Right atrium auricular region (tissue), 2 donors: ENCODE measurements at regions not wholly inside any gene's neighbourhood (a gene's known extent, or its start where the extent isn't known, plus 50 kb on each side); places are given as distances from the start of the nearest gene placed in this dataset.

Experiments
- DNase-seq: peaks from one replicate; pipeline ENCODE4 v3.0.0-alpha.2; 2019; ENCODE audit warnings: low spot score
- H3K27ac ChIP-seq, 2 donors: fragments of 200-600 bp; sonication (generic); 1 replicate in 1 of 2; 2 replicates in 1 of 2; pipeline ENCODE4 v1.5.1; 2016 to 2019
- H3K27me3 ChIP-seq, 2 donors: fragments of 200-600 bp; sonication (generic); one replicate each; pipeline versions ENCODE4 v1.5.1 to v1.6.0; 2017 to 2019
- H3K36me3 ChIP-seq: fragments of 200-600 bp; sonication (generic); one replicate; pipeline ENCODE4 v1.5.1; 2016
- H3K4me1 ChIP-seq, 2 donors: fragments of 200-600 bp; sonication (generic); one replicate each; pipeline versions ENCODE4 v1.5.1 to v1.6.0; 2017 to 2019
- H3K4me3 ChIP-seq, 2 donors: fragments of 200-600 bp; sonication (generic); 1 replicate in 1 of 2; 2 replicates in 1 of 2; pipeline ENCODE4 v1.5.1; 2017 to 2019; ENCODE audit warnings: mild to moderate bottlenecking in 1 of 2, moderate library complexity in 1 of 2
- H3K9me3 ChIP-seq, 2 donors: fragments of 200-600 bp; sonication (generic); one replicate each; pipeline ENCODE4 v1.5.1; 2019
- TF ChIP-seq, protein P1 (sequence below), 2 donors: fragments of 200-600 bp; sonication (generic); IDR thresholded peaks; one replicate each; pipeline ENCODE4 v1.5.1; 2019; ENCODE audit warnings: antibody characterized with exemption in 2 of 2

DNA sequence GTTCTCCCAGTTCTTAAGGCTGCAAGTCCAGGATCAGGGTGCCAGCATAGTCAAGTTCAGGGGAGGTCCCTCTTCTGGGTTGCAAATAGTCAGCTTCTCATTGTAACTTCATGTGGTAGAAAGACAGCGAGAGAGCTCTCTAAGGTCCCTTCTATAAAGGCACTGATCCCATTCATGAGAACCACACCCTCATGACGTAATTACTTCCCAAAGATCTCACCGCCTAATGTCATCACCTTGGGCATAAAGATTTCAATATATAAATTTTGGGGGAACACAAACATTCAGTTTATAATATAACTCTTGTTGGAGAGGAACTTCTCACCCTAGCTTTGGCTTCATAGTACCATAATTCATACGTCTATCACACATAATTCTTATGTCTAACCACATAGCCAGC lies 203.9 kb upstream of the VLDLR start:
- no peak overlapping the region for H3K4me3 ChIP-seq
- no peak for DNase-seq
- peaks cover 0 to 6% of the 10 kb centered on the region in 2 donors for H3K4me1 ChIP-seq
- H3K27ac ChIP-seq, result no peak overlapping the region
- H3K36me3 ChIP-seq, result no peaks in the 10 kb centered on the region
- H3K9me3 ChIP-seq, result no peaks in the 10 kb centered on the region
- TF ChIP-seq, protein P1, sequence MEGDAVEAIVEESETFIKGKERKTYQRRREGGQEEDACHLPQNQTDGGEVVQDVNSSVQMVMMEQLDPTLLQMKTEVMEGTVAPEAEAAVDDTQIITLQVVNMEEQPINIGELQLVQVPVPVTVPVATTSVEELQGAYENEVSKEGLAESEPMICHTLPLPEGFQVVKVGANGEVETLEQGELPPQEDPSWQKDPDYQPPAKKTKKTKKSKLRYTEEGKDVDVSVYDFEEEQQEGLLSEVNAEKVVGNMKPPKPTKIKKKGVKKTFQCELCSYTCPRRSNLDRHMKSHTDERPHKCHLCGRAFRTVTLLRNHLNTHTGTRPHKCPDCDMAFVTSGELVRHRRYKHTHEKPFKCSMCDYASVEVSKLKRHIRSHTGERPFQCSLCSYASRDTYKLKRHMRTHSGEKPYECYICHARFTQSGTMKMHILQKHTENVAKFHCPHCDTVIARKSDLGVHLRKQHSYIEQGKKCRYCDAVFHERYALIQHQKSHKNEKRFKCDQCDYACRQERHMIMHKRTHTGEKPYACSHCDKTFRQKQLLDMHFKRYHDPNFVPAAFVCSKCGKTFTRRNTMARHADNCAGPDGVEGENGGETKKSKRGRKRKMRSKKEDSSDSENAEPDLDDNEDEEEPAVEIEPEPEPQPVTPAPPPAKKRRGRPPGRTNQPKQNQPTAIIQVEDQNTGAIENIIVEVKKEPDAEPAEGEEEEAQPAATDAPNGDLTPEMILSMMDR (IDR thresholded peaks at IDR 0.05), result no peak
- no peaks in the 10 kb centered on the region for H3K27me3 ChIP-seq

DNA sequence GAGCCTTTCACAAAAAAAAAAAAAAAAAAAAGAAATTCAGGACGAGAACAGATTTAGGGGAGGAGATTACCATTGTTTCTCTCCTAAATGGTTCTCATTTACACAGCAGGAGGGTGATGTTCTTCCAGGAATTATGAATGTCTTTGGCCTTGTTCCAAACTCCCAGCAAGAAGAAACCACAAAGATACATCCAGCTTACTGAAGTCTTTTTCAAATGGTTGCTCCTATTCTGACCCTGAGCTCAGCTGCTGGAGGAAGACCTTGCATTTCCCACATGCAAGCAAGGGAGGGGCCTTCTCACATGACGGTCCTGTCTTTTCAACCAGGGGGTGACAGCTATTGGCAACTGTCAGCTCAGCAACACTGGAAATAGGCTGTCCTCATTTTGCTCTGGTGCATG lies 203.0 kb upstream of the VLDLR start:
- H3K36me3 ChIP-seq, result no peaks in the 10 kb centered on the region
- H3K4me3 ChIP-seq, result no peak overlapping the region
- H3K9me3 ChIP-seq, result no peaks in the 10 kb centered on the region
- DNase-seq, result no peak
- H3K27ac ChIP-seq, result no peak overlapping the region
- TF ChIP-seq, protein P1 (IDR thresholded peaks at IDR 0.05), result no peak
- no peaks in the 10 kb centered on the region for H3K27me3 ChIP-seq
- H3K4me1 ChIP-seq, result peaks cover 0 to 6% of the 10 kb centered on the region in 2 donors

DNA sequence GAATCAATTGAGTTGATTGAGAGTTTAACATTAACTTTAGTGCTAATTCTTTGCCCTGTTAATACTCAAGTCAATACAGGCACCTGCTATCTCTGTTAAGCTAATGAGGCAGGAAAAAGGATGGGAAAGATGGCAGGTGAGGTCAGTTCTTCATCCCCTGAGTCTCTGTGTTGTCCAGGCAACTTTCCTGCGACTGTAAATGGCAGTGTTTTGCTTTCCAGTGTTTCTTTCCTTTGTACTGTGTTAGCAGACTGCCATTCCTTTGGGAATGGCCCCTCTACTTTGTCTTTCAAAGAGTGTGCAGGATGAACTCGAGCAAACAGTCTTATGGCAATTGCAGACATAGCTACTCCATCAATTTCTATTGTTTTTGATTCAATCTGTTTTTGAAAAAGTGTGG lies 202.2 kb upstream of the VLDLR start:
- no peaks in the 10 kb centered on the region for H3K36me3 ChIP-seq
- TF ChIP-seq, protein P1 (IDR thresholded peaks at IDR 0.05), result no peak
- H3K4me1 ChIP-seq, result peaks cover 0 to 6% of the 10 kb centered on the region in 2 donors
- H3K27ac ChIP-seq, result no peak overlapping the region
- no peak for DNase-seq
- no peaks in the 10 kb centered on the region for H3K9me3 ChIP-seq
- H3K4me3 ChIP-seq, result no peak overlapping the region
- no peaks in the 10 kb centered on the region for H3K27me3 ChIP-seq

DNA sequence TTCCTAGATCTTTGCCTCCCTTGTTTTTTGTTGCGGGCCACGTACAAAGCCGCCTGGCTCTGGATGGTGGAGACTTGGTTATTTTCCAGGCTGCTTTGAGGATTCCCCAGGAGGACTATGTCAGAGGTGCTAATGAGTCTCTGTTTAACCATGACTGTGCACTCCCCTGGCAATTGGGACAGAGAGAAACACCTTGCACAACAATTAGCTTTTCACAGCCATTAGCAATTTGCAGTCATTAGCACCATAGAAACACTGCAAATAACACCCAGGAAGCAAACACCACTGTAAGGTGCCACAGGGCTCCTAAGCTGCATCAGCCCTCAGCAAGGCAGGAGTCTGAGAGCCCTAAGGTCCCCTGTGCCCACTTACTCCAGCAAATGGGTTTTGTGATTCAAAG lies 201.0 kb upstream of the VLDLR start:
- no peaks in the 10 kb centered on the region for H3K9me3 ChIP-seq
- TF ChIP-seq, protein P1 (IDR thresholded peaks at IDR 0.05), result no peak

DNA sequence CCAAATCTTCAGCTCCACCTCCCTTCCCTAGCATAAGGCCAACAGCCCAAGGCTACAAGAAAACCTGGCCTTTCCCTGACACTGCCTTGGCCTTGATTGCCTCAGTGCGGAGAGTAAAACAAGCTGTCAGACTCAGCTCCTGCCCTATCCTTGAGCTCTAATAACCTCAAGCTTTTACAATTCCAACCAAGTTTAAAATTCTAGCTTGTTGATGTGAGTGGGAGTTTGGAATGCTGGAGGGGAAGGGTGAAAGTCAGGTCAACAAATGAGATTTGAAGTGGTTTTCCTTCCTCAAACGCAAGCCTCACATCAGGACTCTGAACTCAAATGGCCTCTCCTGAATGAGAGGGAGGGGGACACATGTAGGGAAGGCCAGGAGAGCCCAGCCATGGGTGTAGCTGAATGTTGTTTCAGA lies 197.0 kb upstream of the VLDLR start:
- DNase-seq, result no peak

More for the DNA sequence above, 201.0 kb upstream of the VLDLR start:
- no peak overlapping the region for H3K4me3 ChIP-seq
- H3K27me3 ChIP-seq, result no peaks in the 10 kb centered on the region
- DNase-seq, result no peak
- peaks cover 0 to 6% of the 10 kb centered on the region in 2 donors for H3K4me1 ChIP-seq
- H3K27ac ChIP-seq, result no peak overlapping the region
- H3K36me3 ChIP-seq, result no peaks in the 10 kb centered on the region

DNA sequence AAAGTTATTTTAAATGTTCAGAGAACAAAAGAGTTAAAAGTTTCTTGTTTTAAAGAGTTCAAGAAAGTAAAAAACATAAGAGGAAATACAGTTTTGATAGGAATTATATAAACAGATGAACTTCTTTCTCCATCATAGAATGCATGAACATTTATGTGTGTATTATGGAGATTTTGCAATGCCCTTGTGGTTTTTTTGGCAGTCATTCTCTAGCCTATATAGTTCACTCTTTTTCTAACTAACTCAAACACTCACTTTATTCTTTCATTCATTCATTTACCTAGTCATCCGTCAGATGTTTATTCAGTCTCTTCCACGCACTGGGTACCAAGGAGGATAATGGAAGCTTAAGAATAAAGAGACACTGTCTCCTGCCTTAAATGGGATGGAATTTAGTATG lies 195.9 kb upstream of the VLDLR start:
- Histone ChIP-seq H3K27me3 (no peaks in the 10 kb centered on the region), H3K9me3 (no peaks in the 10 kb centered on the region), H3K4me1 (peaks cover 0 to 10% of the 10 kb centered on the region in 2 donors), H3K4me3 (no peak overlapping the region), H3K36me3 (no peaks in the 10 kb centered on the region), H3K27ac (no peak overlapping the region)
- TF ChIP-seq, protein P1 (IDR thresholded peaks at IDR 0.05), result no peak
- DNase-seq, result no peak

More for the DNA sequence above, 197.0 kb upstream of the VLDLR start:
- Histone ChIP-seq H3K27me3 (no peaks in the 10 kb centered on the region), H3K27ac (no peak overlapping the region), H3K36me3 (no peaks in the 10 kb centered on the region), H3K4me1 (peaks cover 0 to 10% of the 10 kb centered on the region in 2 donors), H3K4me3 (no peak overlapping the region), H3K9me3 (no peaks in the 10 kb centered on the region)
- TF ChIP-seq, protein P1 (IDR thresholded peaks at IDR 0.05), result no peak
